HG02885 (cell line): ENCODE measurements at regions not wholly inside any gene's neighbourhood (a gene's known extent, or its start where the extent isn't known, plus 50 kb on each side); places are given as distances from the start of the nearest gene placed in this dataset.

Experiments
- ATAC-seq: cut with Tn5 transposase; IDR thresholded peaks from one replicate; pipeline ENCODE4 v1.9.1; 2021; ENCODE audit warnings: mild to moderate bottlenecking; ENCODE audit not compliant: unreplicated experiment, poor library complexity

GRCh38 chr12:4032924-4033615, 159.9 kb upstream of the PARP11 start:
- no peak for ATAC-seq

- ATAC-seq: no peak
Observed at GRCh38 chr12:4031703-4032291, 158.6 kb upstream of the PARP11 start.

- ATAC-seq: peak; percentile 75
Observed at GRCh38 chr12:4030929-4031702, 157.9 kb upstream of the PARP11 start.

- no peak for ATAC-seq
Observed at GRCh38 chr12:4027412-4027811, 154.2 kb upstream of the PARP11 start.

- ATAC-seq: no peak
Observed at GRCh38 chr12:4026517-4026916, 153.3 kb upstream of the PARP11 start.

- no peak for ATAC-seq
Observed at GRCh38 chr12:4026020-4026358, 152.8 kb upstream of the PARP11 start.

GRCh38 chr12:4025181-4026019, 152.2 kb upstream of the PARP11 start:
- ATAC-seq: no peak

GRCh38 chr12:4024701-4025100, 151.5 kb upstream of the PARP11 start:
- no peak for ATAC-seq

GRCh38 chr12:4015225-4016091, 142.3 kb upstream of the PARP11 start:
- no peak for ATAC-seq

- ATAC-seq: no peak
Observed at GRCh38 chr12:4014858-4015224, 141.6 kb upstream of the PARP11 start.

- ATAC-seq: no peak
Observed at GRCh38 chr12:4014444-4014843, 141.2 kb upstream of the PARP11 start.

- no peak for ATAC-seq
Observed at GRCh38 chr12:4012977-4013968, 140.1 kb upstream of the PARP11 start.

GRCh38 chr12:4012073-4012472, 138.9 kb upstream of the PARP11 start:
- ATAC-seq: no peak

- no peak for ATAC-seq
Observed at GRCh38 chr12:4011597-4011996, 138.4 kb upstream of the PARP11 start.

GRCh38 chr12:4009979-4010704, 136.9 kb upstream of the PARP11 start:
- ATAC-seq: no peak

- no peak for ATAC-seq
Observed at GRCh38 chr12:4006743-4007142, 133.5 kb upstream of the PARP11 start.

GRCh38 chr12:4005851-4006430, 132.7 kb upstream of the PARP11 start:
- ATAC-seq: no peak

GRCh38 chr12:4003576-4003975, 130.4 kb upstream of the PARP11 start:
- ATAC-seq: no peak
